ENCODE measurements at regions not wholly inside any gene's neighbourhood (a gene's known extent, or its start where the extent isn't known, plus 50 kb on each side); places are given as distances from the start of the nearest gene placed in this dataset.

DNA sequence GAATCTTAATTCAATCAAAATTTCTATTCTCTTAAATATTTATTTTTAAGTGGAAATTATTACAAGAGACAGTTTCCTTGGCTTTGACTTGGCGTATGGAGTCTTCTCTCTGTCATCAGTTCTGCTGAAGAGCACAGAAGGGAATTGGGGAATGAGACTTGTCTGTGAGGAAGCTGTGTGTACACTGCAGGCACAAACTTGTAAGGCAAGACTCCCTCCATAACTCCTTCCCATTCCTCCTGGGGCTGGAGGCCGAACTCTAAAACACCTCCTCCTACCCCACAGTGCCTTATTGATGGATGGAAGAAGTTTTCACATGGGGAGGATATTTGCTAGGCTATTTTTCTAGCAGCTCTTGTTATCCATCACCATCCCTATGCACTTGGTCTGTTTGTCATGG, 187.4 kb upstream of the ELL2 start:
- H3K4me3 ChIP-seq (ENCODE audit: low read length): no peak overlapping the region
- no peak overlapping the region for H3K9ac ChIP-seq (ENCODE audit: low read depth, low read length)
- H3K27ac ChIP-seq (ENCODE audit: low read length): no peak overlapping the region
- peaks cover 18% of the 10 kb centered on the region for H3K4me1 ChIP-seq (ENCODE audit: insufficient read depth, low read length)
- no peaks in the 10 kb centered on the region for H3K9me3 ChIP-seq (ENCODE audit: insufficient read depth, low read depth, low read length)
- H3K36me3 ChIP-seq (ENCODE audit: insufficient read depth, low read depth, low read length): no peaks in the 10 kb centered on the region
- H3K27me3 ChIP-seq (ENCODE audit: insufficient read depth, low read length): no peaks in the 10 kb centered on the region

DNA sequence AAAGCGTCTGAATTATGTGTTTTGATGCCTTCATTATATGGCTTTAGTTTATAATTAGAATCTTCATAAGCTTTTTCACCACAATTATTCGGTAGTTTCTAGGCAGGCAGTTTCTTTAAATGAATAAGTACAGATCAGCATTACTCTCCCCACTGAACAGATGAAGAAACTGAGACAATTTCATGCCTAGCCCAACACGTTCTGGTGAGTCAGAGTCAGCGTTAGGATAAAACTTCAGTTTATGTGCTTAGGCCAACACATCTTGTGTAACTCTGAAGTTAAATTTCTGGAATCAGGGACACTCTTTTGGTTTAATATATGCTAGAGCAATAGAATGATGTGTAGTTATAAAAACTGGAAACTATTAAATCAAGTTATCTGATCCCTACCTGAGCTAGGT, 186.7 kb upstream of the ELL2 start:
- H3K36me3 ChIP-seq (ENCODE audit: insufficient read depth, low read depth, low read length): no peaks in the 10 kb centered on the region
- no peaks in the 10 kb centered on the region for H3K27me3 ChIP-seq (ENCODE audit: insufficient read depth, low read length)
- no peak overlapping the region for H3K27ac ChIP-seq (ENCODE audit: low read length)
- peaks cover 21% of the 10 kb centered on the region for H3K4me1 ChIP-seq (ENCODE audit: insufficient read depth, low read length)
- H3K9me3 ChIP-seq (ENCODE audit: insufficient read depth, low read depth, low read length): no peaks in the 10 kb centered on the region
- H3K4me3 ChIP-seq (ENCODE audit: low read length): no peak overlapping the region
- no peak overlapping the region for H3K9ac ChIP-seq (ENCODE audit: low read depth, low read length)

DNA sequence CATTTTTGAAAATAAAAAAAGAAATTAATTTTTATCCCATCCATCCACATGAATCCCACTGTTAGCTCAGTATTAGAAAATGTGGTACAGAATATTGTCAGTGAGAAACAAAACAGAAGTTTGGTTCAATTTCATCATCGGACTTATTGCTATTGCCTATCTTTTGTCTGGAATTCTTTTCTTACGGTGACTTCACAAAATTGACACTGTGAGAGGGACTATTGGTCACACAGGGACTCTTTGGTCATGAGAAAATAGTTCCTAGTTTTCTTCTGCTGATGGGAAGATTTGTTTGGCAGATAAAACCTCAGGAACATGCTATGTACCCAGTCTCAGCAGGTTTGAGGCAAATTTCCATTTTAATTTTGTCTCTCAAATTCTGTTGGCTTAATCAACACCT, 186.2 kb upstream of the ELL2 start:
- Histone ChIP-seq H3K27ac (ENCODE audit: low read length) (no peak overlapping the region), H3K9ac (ENCODE audit: low read depth, low read length) (no peak overlapping the region), H3K9me3 (ENCODE audit: insufficient read depth, low read depth, low read length) (no peaks in the 10 kb centered on the region), H3K27me3 (ENCODE audit: insufficient read depth, low read length) (no peaks in the 10 kb centered on the region), H3K4me1 (ENCODE audit: insufficient read depth, low read length) (peaks cover 21% of the 10 kb centered on the region), H3K4me3 (ENCODE audit: low read length) (no peak overlapping the region), H3K36me3 (ENCODE audit: insufficient read depth, low read depth, low read length) (no peaks in the 10 kb centered on the region)

- Histone ChIP-seq H3K36me3 (ENCODE audit: insufficient read depth, low read depth, low read length) (no peaks in the 10 kb centered on the region), H3K27me3 (ENCODE audit: insufficient read depth, low read length) (no peaks in the 10 kb centered on the region), H3K4me3 (ENCODE audit: low read length) (no peak overlapping the region), H3K4me1 (ENCODE audit: insufficient read depth, low read length) (peaks cover 21% of the 10 kb centered on the region), H3K27ac (ENCODE audit: low read length) (no peak overlapping the region), H3K9me3 (ENCODE audit: insufficient read depth, low read depth, low read length) (no peaks in the 10 kb centered on the region), H3K9ac (ENCODE audit: low read depth, low read length) (no peak overlapping the region)
Observed at GRCh38 chr5:96146675-96147074, 185.0 kb upstream of the ELL2 start.

- Histone ChIP-seq H3K9me3 (ENCODE audit: insufficient read depth, low read depth, low read length) (no peaks in the 10 kb centered on the region), H3K27ac (ENCODE audit: low read length) (no peak overlapping the region), H3K4me1 (ENCODE audit: insufficient read depth, low read length) (peaks cover 19% of the 10 kb centered on the region)
Observed at GRCh38 chr5:96144289-96144688, 182.6 kb upstream of the ELL2 start.

GRCh38 chr5:96143450-96143849, 181.8 kb upstream of the ELL2 start:
- H3K9me3 ChIP-seq (ENCODE audit: insufficient read depth, low read depth, low read length): no peaks in the 10 kb centered on the region
- H3K27ac ChIP-seq (ENCODE audit: low read length): no peak overlapping the region
- no peaks in the 10 kb centered on the region for H3K27me3 ChIP-seq (ENCODE audit: insufficient read depth, low read length)
- no peak overlapping the region for H3K9ac ChIP-seq (ENCODE audit: low read depth, low read length)
- H3K4me1 ChIP-seq (ENCODE audit: insufficient read depth, low read length): peaks cover 19% of the 10 kb centered on the region
- H3K36me3 ChIP-seq (ENCODE audit: insufficient read depth, low read depth, low read length): no peaks in the 10 kb centered on the region
- H3K4me3 ChIP-seq (ENCODE audit: low read length): no peak overlapping the region

More at GRCh38 chr5:96144289-96144688, 182.6 kb upstream of the ELL2 start:
- H3K9ac ChIP-seq (ENCODE audit: low read depth, low read length): no peak overlapping the region
- no peaks in the 10 kb centered on the region for H3K36me3 ChIP-seq (ENCODE audit: insufficient read depth, low read depth, low read length)
- H3K4me3 ChIP-seq (ENCODE audit: low read length): peak overlapping the region; percentile 15; the same call in 1 of the 2 replicates
- H3K27me3 ChIP-seq (ENCODE audit: insufficient read depth, low read length): no peaks in the 10 kb centered on the region

DNA sequence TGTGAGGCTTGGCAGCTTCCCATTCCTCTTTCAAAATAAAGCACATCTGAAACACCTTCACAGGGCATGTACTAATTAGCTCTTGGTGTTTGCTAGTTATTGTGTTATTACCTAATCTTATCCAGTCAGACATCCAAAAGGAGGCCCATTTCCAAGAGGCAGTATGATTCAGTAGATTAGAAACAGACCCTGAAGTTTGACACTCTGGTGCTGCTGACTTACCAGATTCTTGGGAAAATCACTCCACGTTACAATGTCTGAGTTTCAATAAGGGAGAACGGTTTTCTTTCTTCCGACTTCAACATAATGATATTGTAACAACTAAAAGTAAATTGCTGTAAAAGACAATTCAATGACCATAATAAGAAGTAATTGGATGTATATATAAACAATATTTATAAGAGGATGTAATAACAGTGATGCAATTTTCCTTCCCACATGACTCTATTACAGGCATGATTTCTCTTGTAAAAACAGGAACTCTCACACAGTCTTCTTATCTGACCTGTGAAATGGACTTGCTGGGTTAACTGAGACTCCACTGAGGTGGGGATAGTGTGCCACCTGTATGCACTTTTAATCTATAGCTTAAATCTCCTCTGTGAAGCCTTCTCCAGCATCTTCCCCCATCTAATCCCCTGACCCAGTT, 181.3 kb upstream of the ELL2 start:
- Histone ChIP-seq H3K4me3 (ENCODE audit: low read length) (no peak overlapping the region), H3K9me3 (ENCODE audit: insufficient read depth, low read depth, low read length) (no peaks in the 10 kb centered on the region), H3K4me1 (ENCODE audit: insufficient read depth, low read length) (peaks cover 19% of the 10 kb centered on the region), H3K27me3 (ENCODE audit: insufficient read depth, low read length) (no peaks in the 10 kb centered on the region), H3K27ac (ENCODE audit: low read length) (no peak overlapping the region), H3K9ac (ENCODE audit: low read depth, low read length) (no peak overlapping the region), H3K36me3 (ENCODE audit: insufficient read depth, low read depth, low read length) (no peaks in the 10 kb centered on the region)

- H3K27me3 ChIP-seq (ENCODE audit: insufficient read depth, low read length): no peaks in the 10 kb centered on the region
- peaks cover 19% of the 10 kb centered on the region for H3K4me1 ChIP-seq (ENCODE audit: insufficient read depth, low read length)
- H3K4me3 ChIP-seq (ENCODE audit: low read length): no peak overlapping the region
- H3K36me3 ChIP-seq (ENCODE audit: insufficient read depth, low read depth, low read length): no peaks in the 10 kb centered on the region
- H3K9me3 ChIP-seq (ENCODE audit: insufficient read depth, low read depth, low read length): no peaks in the 10 kb centered on the region
- no peak overlapping the region for H3K27ac ChIP-seq (ENCODE audit: low read length)
- no peak overlapping the region for H3K9ac ChIP-seq (ENCODE audit: low read depth, low read length)
Observed at GRCh38 chr5:96142184-96142781, 180.6 kb upstream of the ELL2 start.

- H3K4me1 ChIP-seq (ENCODE audit: insufficient read depth, low read length): peaks cover 19% of the 10 kb centered on the region
- H3K27ac ChIP-seq (ENCODE audit: low read length): no peak overlapping the region
- no peaks in the 10 kb centered on the region for H3K27me3 ChIP-seq (ENCODE audit: insufficient read depth, low read length)
- no peaks in the 10 kb centered on the region for H3K9me3 ChIP-seq (ENCODE audit: insufficient read depth, low read depth, low read length)
- no peaks in the 10 kb centered on the region for H3K36me3 ChIP-seq (ENCODE audit: insufficient read depth, low read depth, low read length)
- H3K9ac ChIP-seq (ENCODE audit: low read depth, low read length): no peak overlapping the region
- no peak overlapping the region for H3K4me3 ChIP-seq (ENCODE audit: low read length)
Observed at GRCh38 chr5:96141749-96142148, 180.1 kb upstream of the ELL2 start.

- no peaks in the 10 kb centered on the region for H3K36me3 ChIP-seq (ENCODE audit: insufficient read depth, low read depth, low read length)
- H3K9ac ChIP-seq (ENCODE audit: low read depth, low read length): no peak overlapping the region
- H3K27me3 ChIP-seq (ENCODE audit: insufficient read depth, low read length): no peaks in the 10 kb centered on the region
- no peaks in the 10 kb centered on the region for H3K9me3 ChIP-seq (ENCODE audit: insufficient read depth, low read depth, low read length)
- H3K27ac ChIP-seq (ENCODE audit: low read length): no peak overlapping the region
- H3K4me1 ChIP-seq (ENCODE audit: insufficient read depth, low read length): peaks cover 11% of the 10 kb centered on the region
- no peak overlapping the region for H3K4me3 ChIP-seq (ENCODE audit: low read length)
Observed at GRCh38 chr5:96140496-96140895, 178.8 kb upstream of the ELL2 start.

DNA sequence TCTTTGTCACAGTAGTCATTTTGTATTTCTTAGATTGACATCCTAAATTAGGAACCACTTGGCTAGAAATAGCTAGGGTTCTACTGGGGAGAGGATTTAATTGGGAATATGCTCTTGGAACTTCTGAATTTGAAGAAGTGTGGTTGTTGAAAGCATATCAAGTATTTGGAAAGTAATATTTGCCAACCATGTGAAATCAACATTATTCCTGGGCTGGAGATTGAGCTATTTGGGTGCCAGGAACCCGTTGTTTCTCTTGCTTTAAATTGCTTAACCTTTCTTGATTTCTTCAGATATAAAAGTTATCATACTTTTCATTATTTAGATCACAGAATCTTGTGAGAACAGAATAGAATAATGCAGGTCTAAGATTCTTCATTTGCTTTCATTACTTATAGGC, 178.4 kb upstream of the ELL2 start:
- H3K27me3 ChIP-seq (ENCODE audit: insufficient read depth, low read length): no peaks in the 10 kb centered on the region
- no peaks in the 10 kb centered on the region for H3K36me3 ChIP-seq (ENCODE audit: insufficient read depth, low read depth, low read length)
- no peak overlapping the region for H3K9ac ChIP-seq (ENCODE audit: low read depth, low read length)
- no peak overlapping the region for H3K27ac ChIP-seq (ENCODE audit: low read length)
- peaks cover 10% of the 10 kb centered on the region for H3K4me1 ChIP-seq (ENCODE audit: insufficient read depth, low read length)
- H3K9me3 ChIP-seq (ENCODE audit: insufficient read depth, low read depth, low read length): no peaks in the 10 kb centered on the region
- H3K4me3 ChIP-seq (ENCODE audit: low read length): no peak overlapping the region

- no peak overlapping the region for H3K4me3 ChIP-seq (ENCODE audit: low read length)
- H3K4me1 ChIP-seq (ENCODE audit: insufficient read depth, low read length): no peaks in the 10 kb centered on the region
- no peaks in the 10 kb centered on the region for H3K9me3 ChIP-seq (ENCODE audit: insufficient read depth, low read depth, low read length)
- H3K27ac ChIP-seq (ENCODE audit: low read length): no peak overlapping the region
- H3K9ac ChIP-seq (ENCODE audit: low read depth, low read length): no peak overlapping the region
- no peaks in the 10 kb centered on the region for H3K27me3 ChIP-seq (ENCODE audit: insufficient read depth, low read length)
- no peaks in the 10 kb centered on the region for H3K36me3 ChIP-seq (ENCODE audit: insufficient read depth, low read depth, low read length)
Observed at GRCh38 chr5:96134886-96135285, 173.2 kb upstream of the ELL2 start.
